C4-2B (cell line): ENCODE measurements at regions not wholly inside any gene's neighbourhood (a gene's known extent, or its start where the extent isn't known, plus 50 kb on each side); places are given as distances from the start of the nearest gene placed in this dataset.

Experiments
- CTCF ChIP-seq: fragments of 450-650 bp; conservative IDR thresholded peaks from 2 replicates; pipeline ENCODE4 v1.5.1; 2017; ENCODE audit warnings: mild to moderate bottlenecking
- ZFX ChIP-seq: fragments of 450-650 bp; IDR thresholded peaks from 2 replicates; pipeline ENCODE4 v1.6.1; 2017

GRCh38 chr1:212558693-212559480, 49.7 kb upstream of the ATF3 start:
- TF ChIP-seq ZFX (peak; percentile 50), CTCF (no peak; the same call in 1 of the 2 replicates)
